ENCODE measurements at regions not wholly inside any gene's neighbourhood (a gene's known extent, or its start where the extent isn't known, plus 50 kb on each side); places are given as distances from the start of the nearest gene placed in this dataset.
"Not testable (repeated sequence)": the region's sequence is repeated elsewhere in the genome, so short reads cannot be mapped to it uniquely, and the experiment has no call there.

DNA sequence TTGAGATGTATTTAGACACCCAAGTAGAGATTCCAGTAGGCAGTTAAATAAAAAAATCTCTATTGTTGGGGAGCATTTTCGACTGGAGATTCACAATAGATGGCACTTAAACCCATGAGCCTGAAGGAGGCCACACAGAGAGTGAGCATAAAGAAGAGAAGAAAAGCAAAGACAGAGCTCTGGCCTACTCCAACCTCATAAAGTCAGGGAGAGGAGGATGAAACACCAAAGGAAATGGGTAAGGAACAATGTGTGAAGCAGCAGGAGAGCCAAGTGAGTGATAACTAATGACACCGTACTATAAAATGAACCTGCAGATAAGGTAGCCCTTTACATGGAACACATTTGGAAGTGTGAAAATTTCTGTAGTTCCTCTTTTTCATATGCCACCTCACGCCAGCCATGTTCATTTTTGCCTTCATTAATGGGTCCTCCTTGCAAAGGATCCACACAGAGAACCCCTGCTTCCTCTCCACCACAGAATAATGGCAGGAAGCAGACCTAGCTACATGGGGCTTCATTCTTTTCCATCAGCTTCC lies 150.0 kb upstream of the SYT10 start:
- DNase-seq (ENCODE audit: low read depth): no peak

- no peak for DNase-seq (ENCODE audit: low read depth)
Observed at GRCh38 chr12:33593753-33594152, 154.1 kb upstream of the SYT10 start.

GRCh38 chr12:33596061-33596460 lies 156.4 kb upstream of the SYT10 start:
- no peak for DNase-seq (ENCODE audit: low read depth)

- no peak for DNase-seq (ENCODE audit: low read depth)
Observed at GRCh38 chr12:33596814-33597213, 157.2 kb upstream of the SYT10 start.

DNA sequence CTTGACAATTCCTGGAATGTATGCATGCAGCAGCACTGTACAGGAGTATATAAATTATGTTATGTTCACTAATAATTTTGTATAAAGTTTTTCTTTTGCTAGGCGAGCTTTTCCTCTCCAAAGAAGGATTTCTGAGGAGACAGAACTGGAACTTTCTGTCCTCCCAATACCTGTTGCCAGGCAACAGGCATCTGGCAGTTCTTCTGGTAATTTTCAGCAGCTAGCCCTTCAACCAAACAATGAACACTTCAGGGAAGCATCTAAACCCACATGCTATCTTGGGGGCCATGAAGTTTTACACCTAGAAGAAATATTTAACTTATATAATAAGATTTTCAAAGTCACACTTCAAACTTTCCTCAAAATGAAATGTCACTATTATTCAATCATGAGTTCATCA lies 162.9 kb upstream of the SYT10 start:
- no peak for DNase-seq (ENCODE audit: low read depth)

- DNase-seq (ENCODE audit: low read depth): peak; percentile 24
Observed at GRCh38 chr12:33605757-33606156, 166.1 kb upstream of the SYT10 start.

- DNase-seq (ENCODE audit: low read depth): no peak
Observed at GRCh38 chr12:33609910-33610309, 170.3 kb upstream of the SYT10 start.

DNA sequence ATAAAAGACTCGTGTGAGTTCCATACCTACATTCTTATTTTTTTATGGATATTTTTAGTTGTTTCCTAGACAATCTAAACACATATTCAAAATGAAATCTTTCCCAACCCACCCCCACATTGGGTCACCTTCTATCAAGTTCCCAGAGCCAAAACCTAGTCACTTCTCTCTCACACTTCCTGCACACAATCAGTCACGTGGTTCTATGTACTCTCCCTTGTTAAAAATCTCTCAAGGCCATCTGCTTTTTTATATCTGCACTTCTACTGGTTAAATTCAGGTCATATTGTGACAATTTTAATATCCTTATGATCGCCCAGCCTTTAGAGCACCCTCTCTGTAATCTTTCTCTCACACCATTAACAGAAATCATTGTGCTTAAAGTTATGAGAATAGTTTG lies 175.0 kb upstream of the SYT10 start:
- no peak for DNase-seq (ENCODE audit: low read depth)

DNA sequence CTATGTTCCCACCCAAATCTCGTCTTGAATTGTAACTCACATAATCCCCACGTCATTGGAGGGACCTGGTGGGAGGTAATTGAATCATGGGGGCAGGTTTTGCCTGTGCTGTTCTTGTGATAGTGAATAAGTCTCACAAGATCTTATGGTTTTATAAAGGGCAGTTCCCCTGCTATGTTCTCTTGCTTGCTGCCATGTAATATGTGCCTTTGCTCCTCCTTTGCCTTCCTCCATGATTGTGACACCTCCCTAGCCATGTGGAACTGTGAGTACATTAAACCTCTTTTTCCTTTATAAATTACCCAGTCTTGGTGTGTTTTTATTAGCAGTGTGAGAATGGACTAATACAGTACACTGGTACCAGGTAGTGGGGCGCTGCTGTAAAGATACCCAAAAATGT lies 177.6 kb upstream of the SYT10 start:
- no peak for DNase-seq (ENCODE audit: low read depth)

GRCh38 chr12:33628087-33628486 lies 188.5 kb upstream of the SYT10 start:
- peak; percentile 11 for DNase-seq (ENCODE audit: low read depth)

- DNase-seq (ENCODE audit: low read depth): no peak
Observed at GRCh38 chr12:33634544-33634943, 194.9 kb upstream of the SYT10 start.

DNA sequence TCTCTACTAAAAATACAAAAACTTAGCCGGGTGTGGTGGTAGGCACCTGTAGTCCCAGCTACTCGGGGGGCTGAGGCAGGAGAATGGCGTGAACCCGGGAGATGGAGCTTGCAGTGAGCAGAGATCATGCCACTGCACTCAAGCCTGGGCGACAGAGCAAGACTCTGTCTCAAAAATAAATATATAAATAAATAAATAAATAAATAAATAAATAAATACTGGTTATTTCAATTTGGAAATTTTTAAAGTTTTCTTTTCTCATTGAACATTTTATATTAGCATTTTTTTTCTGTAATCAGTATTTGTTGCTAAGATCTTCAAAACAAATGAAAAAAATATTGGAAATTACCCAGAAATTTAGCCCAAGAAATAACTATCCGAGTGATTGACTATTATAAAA lies 197.3 kb upstream of the SYT10 start:
- not testable (repeated sequence) for DNase-seq (ENCODE audit: low read depth)

- no peak for DNase-seq (ENCODE audit: low read depth)
Observed at GRCh38 chr12:33639975-33640374, 200.4 kb upstream of the SYT10 start.

DNA sequence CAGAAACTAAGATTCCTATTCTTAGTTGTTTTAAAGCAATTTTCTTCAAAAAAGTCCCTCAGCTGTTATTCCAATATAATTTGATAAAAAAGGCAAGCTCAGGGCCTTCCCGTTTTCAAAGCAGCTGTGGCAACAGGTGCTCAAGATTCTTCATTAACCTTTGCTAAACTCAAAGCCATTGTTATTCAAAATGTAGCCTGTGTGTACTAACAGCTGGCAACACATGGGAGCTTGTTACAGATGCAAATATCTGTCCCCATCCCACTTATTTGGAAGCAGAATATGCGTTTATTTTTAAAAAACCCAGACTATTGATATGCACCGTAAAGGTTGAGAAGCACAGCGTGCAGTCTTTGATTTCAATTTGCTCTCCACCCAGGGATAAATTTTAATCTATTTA lies 210.4 kb upstream of the SYT10 start:
- DNase-seq (ENCODE audit: low read depth): peak; percentile 20

- no peak for DNase-seq (ENCODE audit: low read depth)
Observed at GRCh38 chr12:33650832-33651231, 211.2 kb upstream of the SYT10 start.

- no peak for DNase-seq (ENCODE audit: low read depth)
Observed at GRCh38 chr12:33653362-33653761, 213.7 kb upstream of the SYT10 start.

DNA sequence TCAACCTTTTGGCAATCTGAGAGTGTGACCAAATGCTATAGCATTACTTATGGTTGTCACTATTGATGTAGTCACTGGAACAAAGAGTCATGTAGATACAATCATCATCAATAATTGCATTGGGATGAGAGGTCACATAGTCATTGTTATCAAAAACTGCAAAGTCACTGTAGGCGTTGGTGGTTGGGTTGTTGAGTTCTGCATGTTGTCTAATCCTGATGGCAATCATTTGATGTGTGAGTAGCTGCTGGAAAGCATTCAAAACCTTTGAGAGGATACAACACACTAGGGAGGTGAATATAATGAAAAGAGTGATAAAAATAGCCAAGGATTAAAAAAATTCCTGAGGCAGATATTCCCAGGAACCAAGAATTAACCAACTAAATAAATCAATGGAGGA lies 214.7 kb upstream of the SYT10 start:
- no peak for DNase-seq (ENCODE audit: low read depth)

- no peak for DNase-seq (ENCODE audit: low read depth)
Observed at GRCh38 chr12:33663000-33663654, 223.5 kb upstream of the SYT10 start.

GRCh38 chr12:33669349-33669748 lies 229.7 kb upstream of the SYT10 start:
- DNase-seq (ENCODE audit: low read depth): no peak

DNA sequence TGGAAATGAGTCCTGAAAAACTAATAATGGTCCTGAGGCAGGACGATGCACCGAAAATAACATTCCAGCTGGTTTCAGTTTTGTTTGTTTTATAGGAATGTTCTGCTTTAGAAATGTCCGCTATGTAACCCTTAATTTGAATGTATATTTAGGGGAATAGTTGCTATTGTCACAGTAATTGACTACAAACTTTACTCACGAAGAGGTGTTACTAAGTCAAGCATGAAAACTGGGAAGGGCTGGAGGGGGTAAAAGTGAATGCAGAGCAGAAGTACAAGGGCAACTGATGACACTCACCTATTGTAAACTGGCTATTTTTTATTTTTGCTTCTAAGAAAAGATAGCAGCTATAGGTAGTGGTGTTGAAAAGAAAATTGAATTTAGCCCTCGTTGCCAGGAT lies 230.7 kb upstream of the SYT10 start:
- DNase-seq (ENCODE audit: low read depth): no peak

GRCh38 chr12:33671676-33672075 lies 232.1 kb upstream of the SYT10 start:
- DNase-seq (ENCODE audit: low read depth): no peak

DNA sequence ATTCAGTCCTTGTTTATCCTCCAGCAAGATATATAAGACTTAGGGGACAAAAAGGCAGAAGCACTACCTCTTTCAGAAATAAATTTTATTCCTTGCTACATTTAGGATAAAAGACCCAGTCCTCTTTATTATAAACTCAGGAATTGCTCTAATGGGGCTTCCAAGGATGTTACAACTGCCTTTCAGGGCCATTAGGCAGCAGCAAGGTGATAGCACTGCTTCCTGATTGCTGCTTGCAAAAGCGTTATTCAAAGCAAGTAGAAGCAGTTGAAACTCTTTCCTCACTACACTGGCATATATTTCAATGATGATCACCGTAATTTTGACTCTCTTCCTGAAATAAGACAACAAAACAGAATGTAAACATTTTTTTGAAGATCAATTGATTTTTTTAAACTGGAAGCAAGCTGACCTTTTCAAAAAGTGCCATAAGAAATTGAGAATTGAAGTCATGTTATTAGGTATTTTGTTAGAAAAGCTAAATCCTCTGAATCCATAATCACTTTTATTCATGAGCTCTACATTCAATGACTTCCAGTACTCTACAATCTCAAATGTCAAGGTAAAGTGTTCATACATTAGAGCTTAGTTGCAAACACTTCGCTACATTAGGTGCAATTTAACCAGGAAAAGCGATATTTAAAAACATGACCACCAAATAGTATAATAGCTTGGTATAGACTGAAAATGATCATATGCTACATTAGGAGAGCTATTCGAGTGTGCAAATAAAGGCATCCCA lies 233.4 kb upstream of the SYT10 start:
- DNase-seq (ENCODE audit: low read depth): no peak

- peak; percentile 59 for DNase-seq (ENCODE audit: low read depth)
Observed at GRCh38 chr12:33676866-33677265, 237.2 kb upstream of the SYT10 start.
